ENCODE measurements at regions not wholly inside any gene's neighbourhood (a gene's known extent, or its start where the extent isn't known, plus 50 kb on each side); places are given as distances from the start of the nearest gene placed in this dataset.
A peak's percentile ranks its signal among the peaks of the same experiment; 100 is the strongest.

DNA sequence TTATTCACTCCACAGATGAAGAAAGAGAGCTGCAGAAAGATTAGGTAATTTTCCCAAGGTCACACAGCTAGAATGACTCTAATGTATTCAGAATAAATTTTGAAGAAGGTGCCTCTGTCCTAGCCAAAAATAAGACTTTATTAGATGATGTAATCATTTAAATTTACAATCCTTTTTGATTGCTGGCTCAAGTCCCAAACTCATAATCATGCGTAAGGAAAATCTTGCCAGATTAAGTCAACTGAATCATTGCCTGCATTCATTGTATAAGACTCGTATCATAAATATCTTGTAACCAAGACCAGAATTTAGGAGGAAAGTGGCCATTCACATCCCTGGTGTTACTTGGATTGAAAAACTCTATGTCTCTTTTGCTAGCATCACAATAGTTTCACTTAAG, 53.1 kb upstream of the STK39 start:
- Histone ChIP-seq H3K36me3 (ENCODE audit: control insufficient read depth, insufficient read depth, low read length) (no peaks in the 10 kb centered on the region), H3K9me3 (replicated peaks; ENCODE audit: control insufficient read depth, low read depth, low read length) (peaks cover 2% of the 10 kb centered on the region), H3K4me3 (ENCODE audit: low read length) (no peak overlapping the region), H3K27ac (ENCODE audit: low read length) (no peak overlapping the region), H3K4me1 (ENCODE audit: control insufficient read depth, insufficient read depth, low read length) (no peaks in the 10 kb centered on the region), H3K27me3 (ENCODE audit: control insufficient read depth, insufficient read depth, low read length) (no peaks in the 10 kb centered on the region)
- DNase-seq = peak; percentile 73
- no CpG with 5 or more reads among the region's 2 CpGs for WGBS (ENCODE audit: insufficient coverage)

- WGBS (ENCODE audit: insufficient coverage) = 80% methylated on average over 1 of the region's 3 CpGs
- Histone ChIP-seq H3K4me3 (ENCODE audit: low read length) (no peak overlapping the region), H3K36me3 (ENCODE audit: control insufficient read depth, insufficient read depth, low read length) (no peaks in the 10 kb centered on the region), H3K27ac (ENCODE audit: low read length) (no peak overlapping the region), H3K9me3 (replicated peaks; ENCODE audit: control insufficient read depth, low read depth, low read length) (peaks cover 2% of the 10 kb centered on the region), H3K4me1 (ENCODE audit: control insufficient read depth, insufficient read depth, low read length) (no peaks in the 10 kb centered on the region), H3K27me3 (ENCODE audit: control insufficient read depth, insufficient read depth, low read length) (no peaks in the 10 kb centered on the region)
- no peak for DNase-seq
Measured at GRCh38 chr2:168304024-168304681, 56.8 kb upstream of the STK39 start.

DNA sequence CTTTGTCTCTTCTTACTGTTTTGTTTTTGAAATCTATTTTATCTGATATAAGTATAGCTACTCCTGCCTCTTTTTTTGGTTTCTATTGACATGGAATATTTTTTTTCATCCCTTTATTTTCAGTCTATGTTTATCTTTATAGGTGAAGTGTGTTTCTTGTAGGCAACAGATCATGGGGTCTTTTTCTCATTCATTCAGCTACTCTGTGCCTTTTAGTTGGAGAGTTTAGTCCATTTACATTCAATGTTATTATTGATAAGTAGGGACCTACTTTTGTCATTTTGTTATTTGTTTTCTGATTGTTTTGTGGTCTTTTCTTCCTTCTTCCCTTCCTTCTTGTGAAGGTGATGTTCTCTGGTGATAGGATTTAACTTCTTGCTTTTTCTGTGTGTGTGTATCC, 60.0 kb upstream of the STK39 start:
- Histone ChIP-seq H3K4me3 (ENCODE audit: low read length) (no peak overlapping the region), H3K4me1 (ENCODE audit: control insufficient read depth, insufficient read depth, low read length) (peaks cover 4% of the 10 kb centered on the region), H3K9me3 (replicated peaks; ENCODE audit: control insufficient read depth, low read depth, low read length) (peaks cover 2% of the 10 kb centered on the region), H3K27ac (ENCODE audit: low read length) (no peak overlapping the region), H3K36me3 (ENCODE audit: control insufficient read depth, insufficient read depth, low read length) (no peaks in the 10 kb centered on the region), H3K27me3 (ENCODE audit: control insufficient read depth, insufficient read depth, low read length) (no peaks in the 10 kb centered on the region)
- no peak for DNase-seq

- WGBS (ENCODE audit: insufficient coverage) = no CpG with 5 or more reads among the region's 1 CpG
- peaks cover 5% of the 10 kb centered on the region for H3K4me1 ChIP-seq (ENCODE audit: control insufficient read depth, insufficient read depth, low read length)
- no peak overlapping the region for H3K4me3 ChIP-seq (ENCODE audit: low read length)
- H3K27ac ChIP-seq (ENCODE audit: low read length) = no peak overlapping the region
- no peaks in the 10 kb centered on the region for H3K27me3 ChIP-seq (ENCODE audit: control insufficient read depth, insufficient read depth, low read length)
- no peaks in the 10 kb centered on the region for H3K36me3 ChIP-seq (ENCODE audit: control insufficient read depth, insufficient read depth, low read length)
- peaks cover 3% of the 10 kb centered on the region for H3K9me3 ChIP-seq (replicated peaks; ENCODE audit: control insufficient read depth, low read depth, low read length)
- no peak for DNase-seq
Measured at GRCh38 chr2:168310580-168310979, 63.2 kb upstream of the STK39 start.

DNA sequence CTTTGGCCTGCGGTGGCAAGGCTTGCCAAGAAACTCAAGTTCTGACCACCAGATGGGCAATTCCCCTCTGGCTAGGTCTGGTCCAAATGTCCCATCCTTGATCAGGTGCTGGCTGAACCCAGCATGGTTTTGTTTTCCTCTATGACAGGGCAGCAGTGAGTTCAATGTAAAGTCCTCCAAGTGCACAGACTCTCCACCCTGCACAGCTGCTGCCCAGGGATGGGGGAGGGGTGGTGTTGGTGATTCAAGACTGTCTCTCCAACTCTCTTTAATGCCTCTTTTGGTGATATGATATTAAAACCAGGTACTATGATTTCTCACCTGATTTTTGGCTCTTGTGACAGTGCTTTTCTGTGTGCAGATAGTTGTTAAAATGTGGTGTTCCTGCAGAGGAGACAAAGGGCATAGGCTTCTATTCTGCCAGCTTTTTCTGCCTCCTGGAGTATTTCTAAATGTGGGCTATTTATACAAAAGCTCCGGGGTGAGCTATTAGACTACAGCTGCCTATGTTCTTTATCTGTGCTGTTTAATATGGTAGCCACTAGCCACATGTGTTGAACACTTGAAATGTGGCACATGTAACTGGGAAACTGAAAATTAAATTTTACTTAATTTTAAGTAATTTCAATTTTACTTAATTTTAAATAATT, 64.0 kb upstream of the STK39 start:
- H3K36me3 ChIP-seq (ENCODE audit: control insufficient read depth, insufficient read depth, low read length) = no peaks in the 10 kb centered on the region
- H3K9me3 ChIP-seq (replicated peaks; ENCODE audit: control insufficient read depth, low read depth, low read length) = peaks cover 3% of the 10 kb centered on the region
- peaks cover 9% of the 10 kb centered on the region for H3K4me1 ChIP-seq (ENCODE audit: control insufficient read depth, insufficient read depth, low read length)
- peak; percentile 49 for DNase-seq
- 100% methylated on average over 1 of the region's 2 CpGs for WGBS (ENCODE audit: insufficient coverage)
- H3K27me3 ChIP-seq (ENCODE audit: control insufficient read depth, insufficient read depth, low read length) = no peaks in the 10 kb centered on the region
- no peak overlapping the region for H3K4me3 ChIP-seq (ENCODE audit: low read length)
- H3K27ac ChIP-seq (ENCODE audit: low read length) = peak overlapping the region; percentile 26

DNA sequence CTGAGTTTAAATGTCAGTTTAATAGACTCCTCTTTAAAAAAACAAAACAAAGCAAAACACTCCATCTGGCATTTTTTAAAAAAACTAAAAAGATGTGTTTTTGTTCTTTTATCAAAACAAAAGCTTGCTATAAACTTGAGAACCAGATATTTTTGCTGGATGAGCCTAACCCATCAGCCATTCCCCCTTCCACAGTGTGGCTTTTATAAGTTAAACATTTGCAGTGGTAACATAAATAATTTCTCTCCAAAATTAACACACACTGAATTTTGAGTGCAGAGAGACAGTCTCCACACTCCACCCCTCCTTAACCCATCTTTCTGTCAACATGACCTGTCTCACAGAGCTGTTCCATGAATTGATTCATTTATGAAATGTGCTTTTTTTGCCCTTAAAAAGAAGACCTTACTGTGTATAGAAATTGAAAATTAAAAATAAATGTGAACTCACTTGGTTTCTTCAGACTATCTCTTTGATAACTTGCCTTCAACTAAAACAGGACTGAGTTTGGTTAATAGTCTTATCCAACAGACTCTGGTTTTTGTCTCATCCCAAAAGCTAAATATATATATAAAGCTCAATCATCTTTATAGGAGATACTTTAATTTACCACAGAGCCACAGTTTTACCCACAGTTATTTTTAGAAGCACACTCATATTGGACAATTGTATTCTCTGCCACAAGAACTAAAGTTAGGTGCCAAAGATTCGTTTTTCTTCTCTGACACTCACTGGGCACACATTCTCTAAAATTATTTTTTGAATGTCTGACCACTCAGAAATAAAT, 64.8 kb upstream of the STK39 start:
- Histone ChIP-seq H3K27ac (ENCODE audit: low read length) (no peak overlapping the region), H3K4me1 (ENCODE audit: control insufficient read depth, insufficient read depth, low read length) (peaks cover 9% of the 10 kb centered on the region), H3K4me3 (ENCODE audit: low read length) (no peak overlapping the region), H3K9me3 (replicated peaks; ENCODE audit: control insufficient read depth, low read depth, low read length) (peaks cover 3% of the 10 kb centered on the region), H3K36me3 (ENCODE audit: control insufficient read depth, insufficient read depth, low read length) (no peaks in the 10 kb centered on the region), H3K27me3 (ENCODE audit: control insufficient read depth, insufficient read depth, low read length) (no peaks in the 10 kb centered on the region)
- no peak for DNase-seq
- WGBS (ENCODE audit: insufficient coverage) = no CpG with 5 or more reads among the region's 1 CpG

DNA sequence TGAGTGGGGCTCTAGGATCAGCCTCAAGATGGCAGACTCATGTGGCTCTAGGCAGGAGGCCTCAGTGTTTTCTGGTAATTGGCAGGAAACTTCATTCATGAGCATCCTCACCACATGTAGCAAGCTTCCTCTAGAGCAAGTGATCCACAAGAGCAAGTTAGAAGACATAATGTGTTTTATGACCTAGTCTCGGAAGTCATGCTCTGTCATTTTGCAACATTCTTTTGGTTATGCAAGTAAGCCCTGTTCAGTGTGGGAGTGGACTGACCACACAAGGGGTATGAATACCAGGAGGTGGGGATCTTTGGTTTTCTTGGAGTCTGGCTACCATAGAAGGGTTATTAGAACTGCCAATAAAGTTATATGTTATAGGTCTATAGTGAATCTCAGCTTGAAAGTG, 66.8 kb upstream of the STK39 start:
- H3K36me3 ChIP-seq (ENCODE audit: control insufficient read depth, insufficient read depth, low read length) = no peaks in the 10 kb centered on the region
- H3K27me3 ChIP-seq (ENCODE audit: control insufficient read depth, insufficient read depth, low read length) = no peaks in the 10 kb centered on the region
- H3K9me3 ChIP-seq (replicated peaks; ENCODE audit: control insufficient read depth, low read depth, low read length) = peaks cover 3% of the 10 kb centered on the region
- peaks cover 9% of the 10 kb centered on the region for H3K4me1 ChIP-seq (ENCODE audit: control insufficient read depth, insufficient read depth, low read length)
- no peak overlapping the region for H3K27ac ChIP-seq (ENCODE audit: low read length)
- 86% methylated on average over 1 of the region's 1 CpG for WGBS (ENCODE audit: insufficient coverage)
- no peak for DNase-seq
- H3K4me3 ChIP-seq (ENCODE audit: low read length) = no peak overlapping the region

- DNase-seq = no peak
- Histone ChIP-seq H3K36me3 (ENCODE audit: control insufficient read depth, insufficient read depth, low read length) (no peaks in the 10 kb centered on the region), H3K9me3 (replicated peaks; ENCODE audit: control insufficient read depth, low read depth, low read length) (peaks cover 3% of the 10 kb centered on the region), H3K27me3 (ENCODE audit: control insufficient read depth, insufficient read depth, low read length) (no peaks in the 10 kb centered on the region), H3K4me1 (ENCODE audit: control insufficient read depth, insufficient read depth, low read length) (peaks cover 9% of the 10 kb centered on the region), H3K27ac (ENCODE audit: low read length) (peak overlapping the region; percentile 62), H3K4me3 (ENCODE audit: low read length) (no peak overlapping the region)
- WGBS (ENCODE audit: insufficient coverage) = no CpG with 5 or more reads among the region's 4 CpGs
Measured at GRCh38 chr2:168315331-168316072, 68.1 kb upstream of the STK39 start.

GRCh38 chr2:168316073-168316440, 68.7 kb upstream of the STK39 start:
- Histone ChIP-seq H3K4me1 (ENCODE audit: control insufficient read depth, insufficient read depth, low read length) (peaks cover 9% of the 10 kb centered on the region), H3K27me3 (ENCODE audit: control insufficient read depth, insufficient read depth, low read length) (no peaks in the 10 kb centered on the region), H3K27ac (ENCODE audit: low read length) (peak overlapping the region; percentile 71), H3K9me3 (replicated peaks; ENCODE audit: control insufficient read depth, low read depth, low read length) (peaks cover 3% of the 10 kb centered on the region), H3K36me3 (ENCODE audit: control insufficient read depth, insufficient read depth, low read length) (no peaks in the 10 kb centered on the region), H3K4me3 (ENCODE audit: low read length) (no peak overlapping the region)
- peak; percentile 92 for DNase-seq

DNA sequence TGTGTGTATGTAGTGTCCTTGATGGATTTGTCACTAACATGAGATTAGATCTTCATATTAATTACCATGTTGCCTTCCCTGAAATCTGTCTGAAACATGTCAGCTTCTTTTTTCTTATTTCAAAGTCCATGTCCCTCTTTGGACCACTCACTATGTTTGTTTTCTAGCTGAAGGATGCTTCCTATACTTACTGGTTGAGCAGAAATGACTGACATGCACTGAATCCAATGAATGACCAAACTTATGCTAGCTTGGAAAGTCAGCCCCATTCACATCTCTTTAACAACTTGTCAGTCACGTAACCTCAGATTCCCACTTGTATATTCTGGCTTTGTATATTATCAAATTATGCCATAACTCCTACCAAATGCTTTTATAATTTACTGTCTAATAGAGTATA, 69.9 kb upstream of the STK39 start:
- WGBS (ENCODE audit: insufficient coverage) = no CpG with 5 or more reads among the region's 1 CpG

More for the DNA sequence above, 69.9 kb upstream of the STK39 start:
- H3K9me3 ChIP-seq (replicated peaks; ENCODE audit: control insufficient read depth, low read depth, low read length) = peaks cover 3% of the 10 kb centered on the region
- no peaks in the 10 kb centered on the region for H3K36me3 ChIP-seq (ENCODE audit: control insufficient read depth, insufficient read depth, low read length)
- H3K27ac ChIP-seq (ENCODE audit: low read length) = no peak overlapping the region
- no peak for DNase-seq
- H3K27me3 ChIP-seq (ENCODE audit: control insufficient read depth, insufficient read depth, low read length) = no peaks in the 10 kb centered on the region
- no peak overlapping the region for H3K4me3 ChIP-seq (ENCODE audit: low read length)
- peaks cover 5% of the 10 kb centered on the region for H3K4me1 ChIP-seq (ENCODE audit: control insufficient read depth, insufficient read depth, low read length)

Measured in muscle of leg (tissue), 3 donors.